NOMO-1 treated with dmso at 0.1 percent for 144 hours (cell line): ENCODE measurements at regions not wholly inside any gene's neighbourhood (a gene's known extent, or its start where the extent isn't known, plus 50 kb on each side); places are given as distances from the start of the nearest gene placed in this dataset.
"Not testable (repeated sequence)": the region's sequence is repeated elsewhere in the genome, so short reads cannot be mapped to it uniquely, and the experiment has no call there.

Source experiments
- DNase-seq: peaks from one replicate; lab custom pipeline; 2025; ENCODE audit not compliant: unreplicated experiment; lab: John Stamatoyannopoulos, UW

DNA sequence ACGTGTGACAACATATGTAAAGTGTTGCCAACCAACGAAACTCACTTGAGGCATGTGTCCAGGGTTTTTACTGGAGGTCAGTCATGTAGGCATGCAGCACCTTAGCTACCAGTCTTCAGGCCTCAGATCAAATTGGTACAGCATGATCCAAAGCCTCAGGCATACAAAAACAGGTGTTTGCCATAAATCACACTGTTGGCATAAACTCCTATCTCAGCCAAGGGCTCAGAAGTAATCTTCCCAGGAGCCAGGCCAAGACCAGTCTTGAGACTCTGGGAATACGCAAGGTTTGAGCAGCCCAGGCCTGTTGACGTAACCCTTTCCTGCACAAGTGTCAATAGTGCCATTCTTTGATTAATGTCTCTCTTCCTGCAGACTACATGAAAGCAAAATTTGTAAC is 163.5 kb downstream of the PRL start:
- DNase-seq = no peak

DNA sequence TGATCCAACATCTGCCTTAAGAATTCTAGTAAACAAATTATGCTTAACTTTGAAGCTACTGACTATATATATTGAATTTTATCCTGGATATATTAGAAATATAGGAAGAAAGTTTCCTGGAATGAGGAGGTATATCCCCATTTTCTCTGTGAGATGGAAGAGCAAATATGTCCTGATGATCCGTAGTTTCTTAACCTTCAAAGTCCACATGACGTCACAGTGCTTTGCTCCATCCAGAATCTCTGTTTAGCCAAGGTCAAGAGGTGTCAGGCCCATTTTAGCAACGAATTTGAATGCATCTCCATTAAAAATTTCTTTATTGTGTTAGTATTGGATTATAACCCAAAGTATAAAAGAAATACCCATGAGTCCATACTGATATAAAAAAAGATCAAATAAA is 162.5 kb downstream of the PRL start:
- DNase-seq = no peak

- no peak for DNase-seq
Observed at GRCh38 chr6:22135395-22135794, 161.4 kb downstream of the PRL start.

- DNase-seq = not testable (repeated sequence)
Observed at GRCh38 chr6:22140736-22141135, 156.1 kb downstream of the PRL start.

DNA sequence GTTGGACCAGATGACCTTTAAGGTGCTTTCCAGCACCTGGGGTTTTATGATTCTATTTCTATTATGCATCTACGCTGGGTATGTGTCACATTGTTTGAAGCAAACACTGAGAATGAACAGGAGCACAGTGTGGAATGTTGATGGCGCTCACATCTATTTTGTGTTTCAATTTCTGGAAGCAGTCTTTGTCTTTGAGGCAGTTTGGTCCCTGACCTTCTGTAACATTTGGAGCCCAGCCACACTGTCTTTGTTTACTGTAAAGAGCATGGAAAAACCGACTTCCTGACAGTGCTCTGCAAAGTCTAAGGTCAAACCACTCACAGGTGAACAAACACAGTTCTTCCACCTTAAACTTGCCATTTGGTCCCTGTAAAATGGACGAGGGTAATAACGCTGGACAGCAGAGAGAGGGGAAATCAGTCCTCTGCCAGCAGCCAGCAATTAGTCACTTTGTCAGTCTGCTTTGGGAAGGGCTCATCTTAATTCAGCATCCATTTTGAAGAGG is 155.5 kb downstream of the PRL start:
- no peak for DNase-seq

DNA sequence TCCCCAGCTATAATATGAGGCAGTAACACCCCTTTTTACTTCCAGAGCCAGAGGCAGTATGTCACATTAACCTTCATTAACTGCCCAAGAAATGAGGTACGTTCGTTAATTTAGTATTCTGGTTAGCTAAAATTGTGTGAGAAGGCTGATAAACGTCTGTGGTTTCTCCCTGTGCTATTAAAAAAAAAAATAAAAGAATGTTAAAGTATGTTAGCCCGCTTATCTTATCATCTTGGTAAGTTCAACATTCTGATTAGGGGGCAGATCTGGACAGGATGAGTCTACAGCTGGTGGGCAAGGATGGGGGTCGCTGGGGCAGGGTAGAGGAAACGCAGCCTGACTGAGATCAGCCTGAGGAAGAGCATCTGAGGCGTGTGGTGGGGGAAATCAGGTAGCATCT is 154.0 kb downstream of the PRL start:
- no peak for DNase-seq

- no peak for DNase-seq
Observed at GRCh38 chr6:22145376-22145775, 151.5 kb downstream of the PRL start.

- DNase-seq = no peak
Observed at GRCh38 chr6:22145823-22146677, 150.8 kb downstream of the PRL start.

GRCh38 chr6:22146678-22146930 is 150.2 kb downstream of the PRL start:
- no peak for DNase-seq

DNA sequence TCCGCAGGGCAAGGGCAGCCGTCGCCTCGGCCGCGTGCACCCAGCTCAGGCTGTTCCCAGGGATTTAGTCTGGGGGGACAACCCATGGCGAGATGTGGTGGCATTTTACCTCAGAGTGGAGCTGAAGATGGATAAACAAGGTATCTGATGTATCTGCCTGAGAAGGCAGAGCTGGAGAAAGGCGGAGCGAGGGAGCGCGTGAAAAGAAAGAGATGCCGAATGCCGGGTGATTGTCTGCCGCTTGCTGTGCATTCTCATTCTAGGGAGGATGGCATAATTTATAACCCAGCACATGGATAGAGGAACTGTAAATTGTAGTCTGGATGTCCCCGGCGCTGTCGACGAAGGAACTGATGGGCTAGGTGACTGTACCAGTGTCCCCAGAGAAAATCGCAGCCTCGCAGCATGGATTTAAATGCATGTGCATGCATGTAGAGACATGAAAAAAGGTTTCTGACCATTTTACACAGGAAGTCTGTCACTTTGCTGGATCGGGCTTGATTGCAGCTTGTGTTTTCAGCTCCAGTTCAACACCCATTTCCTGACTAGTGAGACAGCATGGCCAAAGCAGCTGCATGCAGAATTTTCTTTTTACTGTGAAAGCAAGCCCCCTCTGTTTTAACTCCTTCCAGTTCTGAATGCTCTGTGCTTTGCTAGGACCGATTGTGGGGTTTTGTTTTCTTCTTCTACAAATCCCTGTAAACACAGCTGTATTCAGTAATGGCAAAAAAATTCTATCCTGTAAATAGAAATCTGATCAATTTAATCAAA is 149.7 kb downstream of the PRL start:
- no peak for DNase-seq

GRCh38 chr6:22147921-22148776 is 148.7 kb downstream of the PRL start:
- DNase-seq = no peak

DNA sequence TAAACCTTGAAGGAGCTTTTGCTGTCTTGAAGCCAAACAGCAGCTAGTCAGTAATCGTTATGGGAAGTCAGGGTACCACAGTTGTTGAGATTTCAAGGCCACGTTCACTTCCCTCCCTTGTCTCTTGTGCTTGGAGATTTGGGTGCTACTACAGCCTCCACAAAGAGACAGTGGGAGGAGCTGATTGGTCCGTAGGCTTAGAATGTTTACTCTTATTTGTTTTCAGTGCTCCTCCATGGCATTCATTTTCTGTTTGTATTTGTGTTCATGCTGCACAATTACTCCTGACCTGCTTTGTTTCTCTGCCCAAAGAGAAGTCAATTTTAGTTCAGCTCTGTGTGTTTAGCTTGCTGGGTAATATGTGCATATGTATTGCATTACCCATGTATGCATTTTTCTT is 147.7 kb downstream of the PRL start:
- DNase-seq = no peak

- DNase-seq = no peak
Observed at GRCh38 chr6:22149501-22150367, 147.1 kb downstream of the PRL start.

DNA sequence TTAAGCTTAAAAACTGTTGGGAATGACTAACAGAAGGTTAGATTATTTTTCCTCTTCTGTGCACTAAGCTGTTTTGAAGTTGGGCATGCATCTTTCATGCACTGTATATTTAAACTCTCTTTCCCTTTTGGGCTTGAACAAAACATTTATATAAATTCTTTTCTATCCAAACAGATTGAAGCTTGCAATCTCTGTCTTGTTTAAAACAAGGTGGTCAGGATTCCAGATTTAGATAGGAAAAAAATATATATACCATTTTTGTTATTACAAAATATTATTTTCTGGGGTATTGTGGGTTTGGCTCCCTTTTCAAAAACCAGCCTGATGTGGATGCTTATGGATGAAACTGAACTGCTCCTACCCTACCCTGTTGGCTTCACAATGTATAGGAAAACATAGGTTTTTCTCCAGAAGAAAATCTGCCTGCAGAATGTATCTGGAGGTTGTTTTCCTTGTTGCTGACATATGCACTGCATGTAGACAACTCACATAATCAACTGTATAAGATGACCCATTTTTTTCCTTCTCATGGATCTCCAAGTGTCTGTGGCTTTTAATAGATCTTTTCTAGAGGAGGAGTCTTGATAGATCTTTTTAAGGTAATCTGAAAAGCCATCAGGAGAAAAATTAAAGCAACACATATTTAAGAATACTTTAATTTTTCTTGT is 146.3 kb downstream of the PRL start:
- DNase-seq = no peak

DNA sequence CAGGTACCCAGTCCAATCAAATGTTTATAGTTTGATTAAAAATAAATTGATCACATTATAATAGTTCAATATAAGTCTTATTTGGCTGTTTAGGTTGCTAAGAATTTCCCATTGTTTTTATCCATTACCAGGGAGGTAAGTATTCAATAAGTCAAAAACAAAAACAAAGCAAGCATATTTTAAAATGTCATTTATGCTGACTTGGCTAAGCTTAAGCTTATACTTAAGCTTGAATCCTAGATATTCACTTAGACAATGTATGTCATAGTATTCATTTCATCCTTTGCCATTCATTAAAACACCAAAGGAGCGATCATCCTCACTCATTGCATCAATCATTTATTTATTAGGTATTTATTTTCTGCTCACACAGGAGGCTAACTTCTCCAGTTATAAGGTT is 144.9 kb downstream of the PRL start:
- no peak for DNase-seq

DNA sequence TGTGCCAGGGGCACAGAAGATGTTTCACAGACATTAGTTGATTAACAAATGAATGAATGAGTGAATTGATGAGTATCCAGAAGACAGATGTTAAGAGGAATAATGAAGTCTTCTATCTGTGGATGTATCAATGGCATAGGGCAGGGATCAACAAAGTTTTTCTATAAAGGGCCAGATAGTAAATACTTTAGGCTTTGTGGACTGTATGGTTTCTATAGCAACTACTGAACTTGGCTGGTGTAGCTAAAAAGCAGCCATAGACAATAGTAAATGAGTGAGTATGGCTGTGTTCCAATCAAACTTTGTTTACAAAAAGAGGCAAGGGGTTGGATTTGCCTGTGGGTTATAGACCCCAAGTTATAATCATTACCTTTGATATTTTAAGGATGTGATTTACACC is 144.0 kb downstream of the PRL start:
- no peak for DNase-seq

DNA sequence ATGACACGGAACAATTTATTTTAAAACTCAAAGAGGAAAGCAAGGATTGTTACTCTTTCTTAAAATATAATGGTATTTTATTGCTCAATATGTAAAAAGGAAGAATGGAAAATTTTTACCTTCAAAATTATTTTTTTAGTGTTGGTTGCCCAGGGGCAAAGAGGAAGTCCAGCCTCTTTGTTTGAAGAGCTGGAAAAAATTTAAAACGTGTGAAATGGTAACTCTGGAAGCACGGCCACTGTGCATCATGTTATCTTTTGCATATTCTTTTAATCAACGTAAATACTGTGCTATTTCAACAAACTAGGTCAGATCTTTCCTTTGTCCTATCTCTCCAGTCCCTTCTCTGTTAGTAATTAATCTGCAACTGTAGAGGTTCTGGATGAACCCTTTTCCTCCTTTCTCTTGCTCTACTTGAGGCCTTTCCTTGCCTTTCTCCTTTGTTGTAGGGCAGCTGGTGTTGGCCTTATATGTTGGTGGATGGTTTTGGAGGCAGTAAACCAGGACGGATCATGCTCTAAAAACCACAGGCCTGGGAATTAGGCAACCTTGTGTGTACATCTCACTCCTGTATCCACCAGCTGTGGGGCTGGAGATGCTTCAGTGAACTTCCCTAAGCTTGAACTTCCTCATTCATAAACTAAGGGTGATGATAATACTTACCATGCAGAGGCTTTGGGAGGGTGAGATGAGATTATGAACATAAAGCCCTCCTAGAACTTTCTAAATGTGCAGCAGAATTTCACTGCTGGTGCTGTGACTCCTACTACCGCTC is 143.3 kb downstream of the PRL start:
- peak; percentile 13 for DNase-seq

- DNase-seq = no peak
Observed at GRCh38 chr6:22155551-22155950, 141.3 kb downstream of the PRL start.

DNA sequence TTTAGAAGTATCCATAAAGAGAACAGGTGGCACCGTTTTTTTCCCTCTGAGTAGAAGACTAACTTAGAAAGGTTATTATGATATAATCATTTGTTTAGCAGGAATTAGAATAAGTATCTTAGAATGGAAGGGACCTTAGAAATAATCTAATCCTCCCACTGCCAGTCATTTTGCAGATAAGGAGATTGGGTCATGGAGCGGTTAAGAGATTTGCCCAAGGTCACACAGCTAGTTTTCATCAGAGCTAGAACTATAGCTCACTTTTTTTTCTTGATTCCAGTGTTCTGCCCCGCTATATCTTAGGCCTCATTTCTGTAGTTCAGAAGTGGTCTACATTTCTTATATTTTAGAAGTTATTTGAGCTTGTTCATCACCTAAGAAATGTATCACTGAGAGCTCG is 139.6 kb downstream of the PRL start:
- DNase-seq = no peak
